Smooth muscle cell (in vitro differentiated cells): ENCODE measurements at regions not wholly inside any gene's neighbourhood (a gene's known extent, or its start where the extent isn't known, plus 50 kb on each side); places are given as distances from the start of the nearest gene placed in this dataset.
"Not testable (repeated sequence)": the region's sequence is repeated elsewhere in the genome, so short reads cannot be mapped to it uniquely, and the experiment has no call there.

Source experiments
- DNase-seq: peaks from one replicate; lab custom pipeline; 2025; ENCODE audit not compliant: unreplicated experiment; lab: John Stamatoyannopoulos, UW
- H2AFZ ChIP-seq: fragments of 200-600 bp; sonication (generic); 2 replicates; pipeline ENCODE4 v1.6.0; 2016; ENCODE audit warnings: antibody characterized with exemption, low read depth, mild to moderate bottlenecking
- H3F3A ChIP-seq: fragments of 200-600 bp; sonication (generic); 2 replicates; pipeline ENCODE4 v1.6.0; 2017; ENCODE audit warnings: antibody characterized with exemption, low read depth
- H3K27ac ChIP-seq: fragments of 200-600 bp; sonication (generic); 2 replicates; pipeline ENCODE4 v1.5.1; 2016; ENCODE audit warnings: low read depth, mild to moderate bottlenecking
- H3K27me3 ChIP-seq: fragments of 200-600 bp; sonication (generic); 2 replicates; pipeline ENCODE4 v1.6.1; 2016; ENCODE audit warnings: low read depth, mild to moderate bottlenecking
- H3K36me3 ChIP-seq: fragments of 200-600 bp; sonication (generic); 2 replicates; pipeline ENCODE4 v1.5.1; 2016; ENCODE audit warnings: low read depth
- H3K4me1 ChIP-seq: fragments of 200-600 bp; sonication (generic); 2 replicates; pipeline ENCODE4 v1.5.1; 2016; ENCODE audit warnings: low read depth
- H3K4me2 ChIP-seq: fragments of 200-600 bp; sonication (generic); 2 replicates; pipeline ENCODE4 v1.6.0; 2016; ENCODE audit warnings: mild to moderate bottlenecking
- H3K4me3 ChIP-seq: fragments of 200-600 bp; sonication (generic); 2 replicates; pipeline ENCODE4 v1.5.1; 2016; ENCODE audit warnings: mild to moderate bottlenecking
- H3K79me2 ChIP-seq: fragments of 200-600 bp; sonication (generic); 2 replicates; pipeline ENCODE4 v1.6.0; 2016; ENCODE audit warnings: low read depth, mild to moderate bottlenecking
- H3K9ac ChIP-seq: fragments of 200-600 bp; sonication (generic); 2 replicates; pipeline ENCODE4 v1.6.0; 2016; ENCODE audit warnings: low read depth
- H3K9me3 ChIP-seq: fragments of 200-600 bp; sonication (generic); replicated peaks from 2 replicates; pipeline ENCODE4 v1.5.1; 2016; ENCODE audit warnings: low read depth
- H4K20me1 ChIP-seq: fragments of 200-600 bp; sonication (generic); 2 replicates; pipeline ENCODE4 v1.6.0; 2016; ENCODE audit warnings: low read depth
- CTCF ChIP-seq: fragments of 200-600 bp; sonication (generic); IDR thresholded peaks from 2 replicates; pipeline ENCODE4 v1.5.1; 2017; ENCODE audit warnings: borderline replicate concordance, mild to moderate bottlenecking, antibody characterized with exemption; ENCODE audit not compliant: insufficient read depth, poor library complexity, severe bottlenecking
- whole genome bisulfite sequencing: methylation state at CpG from one replicate; pipeline ENCODE4 v1.1.7; 2016; ENCODE audit warnings: low lambda C conversion rate; 5-methylcytosine and 5-hydroxymethylcytosine counted together

- H3K4me3 ChIP-seq = no peak overlapping the region
- no peaks in the 10 kb centered on the region for H4K20me1 ChIP-seq
- no peak overlapping the region for H3K27ac ChIP-seq
- WGBS = 95% methylated on average over 1 of the region's 1 CpG
- no peaks in the 10 kb centered on the region for H3K79me2 ChIP-seq
- no peak overlapping the region for H3K4me2 ChIP-seq
- H3K36me3 ChIP-seq = no peaks in the 10 kb centered on the region
- TF ChIP-seq CTCF = no peak
- H3K27me3 ChIP-seq = no peaks in the 10 kb centered on the region
- H3K9ac ChIP-seq = no peak overlapping the region
- H3K9me3 ChIP-seq = no peaks in the 10 kb centered on the region
- H2AFZ ChIP-seq = no peak overlapping the region
- DNase-seq = no peak
- H3K4me1 ChIP-seq = no peaks in the 10 kb centered on the region
- no peaks in the 10 kb centered on the region for H3F3A ChIP-seq
These were observed 153.7 kb upstream of the FBXO11 start for GRCh38 chr2:48059975-48060374.

GRCh38 chr2:48061656-48062055 is 155.4 kb upstream of the FBXO11 start:
- H2AFZ ChIP-seq, H3K9ac ChIP-seq, H3K4me2 ChIP-seq, H3K27me3 ChIP-seq, DNase-seq, H3F3A ChIP-seq, H3K9me3 ChIP-seq, H3K27ac ChIP-seq, H3K4me1 ChIP-seq, H3K4me3 ChIP-seq, H3K36me3 ChIP-seq, H3K79me2 ChIP-seq, H4K20me1 ChIP-seq: not testable (repeated sequence)
- WGBS = 91% methylated on average over 4 of the region's 4 CpGs

GRCh38 chr2:48065096-48065495 is 158.8 kb upstream of the FBXO11 start:
- DNase-seq = no peak
- H3K27me3 ChIP-seq = no peaks in the 10 kb centered on the region
- H2AFZ ChIP-seq = no peak overlapping the region
- no peak overlapping the region for H3K27ac ChIP-seq
- H3K4me1 ChIP-seq = no peaks in the 10 kb centered on the region
- no peaks in the 10 kb centered on the region for H3K36me3 ChIP-seq
- H3F3A ChIP-seq = no peaks in the 10 kb centered on the region
- no peaks in the 10 kb centered on the region for H4K20me1 ChIP-seq
- no peaks in the 10 kb centered on the region for H3K79me2 ChIP-seq
- H3K9ac ChIP-seq = no peak overlapping the region
- no peaks in the 10 kb centered on the region for H3K9me3 ChIP-seq
- TF ChIP-seq CTCF = no peak
- no peak overlapping the region for H3K4me3 ChIP-seq
- no peak overlapping the region for H3K4me2 ChIP-seq

GRCh38 chr2:48066000-48066399 is 159.7 kb upstream of the FBXO11 start:
- Histone ChIP-seq H3K27ac (no peak overlapping the region), H3K4me3 (no peak overlapping the region), H3K9ac (no peak overlapping the region), H3K36me3 (no peaks in the 10 kb centered on the region), H3K27me3 (no peaks in the 10 kb centered on the region), H3K4me1 (no peaks in the 10 kb centered on the region), H4K20me1 (no peaks in the 10 kb centered on the region), H3K79me2 (no peaks in the 10 kb centered on the region), H2AFZ (no peak overlapping the region), H3K9me3 (no peaks in the 10 kb centered on the region), H3K4me2 (no peak overlapping the region), H3F3A (no peaks in the 10 kb centered on the region)
- WGBS = 86% methylated on average over 2 of the region's 2 CpGs
- DNase-seq = no peak
- TF ChIP-seq CTCF = no peak
